ENCODE measurements at regions not wholly inside any gene's neighbourhood (a gene's known extent, or its start where the extent isn't known, plus 50 kb on each side); places are given as distances from the start of the nearest gene placed in this dataset.

DNA sequence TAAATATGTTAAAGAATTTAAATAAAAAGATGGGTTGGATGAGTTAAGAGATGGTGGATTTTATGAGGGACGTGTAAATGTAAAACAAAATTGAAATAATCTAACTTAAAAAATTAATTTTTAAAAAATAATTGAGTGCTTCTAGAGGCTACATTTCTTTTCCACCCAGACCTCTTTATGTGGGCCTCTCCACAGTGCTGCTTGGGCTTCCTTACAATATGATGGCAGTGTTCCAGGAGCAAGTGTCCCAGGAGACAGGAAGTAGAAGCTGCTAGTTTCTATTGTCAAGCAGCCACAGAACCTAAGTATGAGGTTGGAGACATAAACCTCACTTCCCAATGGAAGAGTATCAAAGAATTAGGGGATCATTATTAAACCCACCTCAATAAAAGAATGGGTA, 205.7 kb upstream of the CPHXL start:
- dilution Hi-C loops (cut with HindIII; ENCODE audit: low sequenced_read_pairs, unreplicated experiment) = no loop called here
- Histone ChIP-seq H4K5ac (ENCODE audit: low read depth, low read length) (no peak overlapping the region), H3K4me1 (ENCODE audit: control insufficient read depth, insufficient read depth, low read length) (peaks cover 6% of the 10 kb centered on the region), H3K14ac (replicated peaks; ENCODE audit: low read depth, low read length) (no peak overlapping the region), H3K27me3 (ENCODE audit: control insufficient read depth, insufficient read depth, low read length) (no peaks in the 10 kb centered on the region), H2BK15ac (ENCODE audit: low read depth, low read length) (0 out of 3 replicates have a peak overlapping the region, but pooled peaks have one; percentile 58), H3K27ac (ENCODE audit: insufficient read depth, low read length) (no peak overlapping the region), H2AK5ac (ENCODE audit: low read depth, low read length) (no peak overlapping the region), H3K4me2 (ENCODE audit: low read depth, low read length) (no peak overlapping the region), H3K9me3 (ENCODE audit: control insufficient read depth, insufficient read depth, low read length) (no peaks in the 10 kb centered on the region), H2BK20ac (ENCODE audit: low read depth, low read length) (peak overlapping the region; percentile 80; the same call in 1 of the 2 replicates), H3K4me3 (ENCODE audit: insufficient read depth, low read depth, low read length) (no peak overlapping the region), H3K4ac (ENCODE audit: low read depth, low read length) (peak overlapping the region; percentile 60; the same call in 1 of the 2 replicates), H2AK9ac (replicated peaks; ENCODE audit: low read depth, low read length, poor library complexity) (no peak overlapping the region), H3K79me1 (ENCODE audit: low read depth in 1 of 2, low read length in 2 of 2) (no peaks in the 10 kb centered on the region), H3K23ac (ENCODE audit: low read depth, low read length) (no peak overlapping the region), H3K9ac (ENCODE audit: low read depth, low read length) (no peak overlapping the region), H2BK5ac (ENCODE audit: low read depth, low read length, poor library complexity, severe bottlenecking) (no peak overlapping the region), H3K56ac (ENCODE audit: extremely low read depth, insufficient read depth, low read length) (no peak overlapping the region), H4K20me1 (ENCODE audit: insufficient read depth, low read length) (no peaks in the 10 kb centered on the region), H3K36me3 (ENCODE audit: control insufficient read depth, insufficient read depth, low read length) (no peaks in the 10 kb centered on the region), H4K91ac (ENCODE audit: insufficient read depth, low read depth, low read length) (no peak overlapping the region), H4K8ac (ENCODE audit: low read depth in 2 of 2, low read length in 2 of 2) (no peak overlapping the region), H3K9me1 (ENCODE audit: insufficient read depth, low read length) (peaks cover 4% of the 10 kb centered on the region), H2AFZ (replicated peaks; ENCODE audit: low read length, poor library complexity) (no peak overlapping the region), H3K18ac (ENCODE audit: low read depth, low read length) (no peak overlapping the region), H2BK120ac (ENCODE audit: low read depth, low read length) (peak overlapping the region; percentile 77)
- no TSS peak for BruUV-seq (replicated peaks)
- in situ Hi-C loops (cut with MboI; ENCODE audit: low sequenced_read_pairs) = no loop called here
- TF ChIP-seq MAZ (IDR thresholded peaks at IDR 0.05; ENCODE audit: borderline replicate concordance, low read depth, low read length) = no peak
- ChIA-PET CTCF (interaction anchor here (0.6 kb wide), 1 partner anchor 670 kb away, joined by 4 read pairs; no protein-coding TSS in a partner anchor), POLR2A (ENCODE audit: unreplicated experiment) (no interaction called here)
- ATAC-seq (ENCODE audit: low read depth) (no peak), DNase-seq (no peak)
- WGBS, 2 experiments (ENCODE audit: extremely low coverage in 2 of 2, insufficient read length in 1 of 2) = 100% methylated on average over 1 of the region's 1 CpG; no CpG with 5 or more reads in 1 of the 2 experiments
- intact Hi-C loops (cut with micrococcal nuclease) = no loop called here

Measured in IMR-90 (cell line).